Pancreas (tissue), 10 donors: ENCODE measurements at regions not wholly inside any gene's neighbourhood (a gene's known extent, or its start where the extent isn't known, plus 50 kb on each side); places are given as distances from the start of the nearest gene placed in this dataset.

Source experiments
- ATAC-seq, 4 donors: fragments of 200-7000 bp; cut with Tn5 transposase; one replicate each; pipeline versions ENCODE4 v1.8.0 to v1.9.1; 2020; ENCODE audit warnings: mild to moderate bottlenecking in 4 of 4, moderate library complexity in 4 of 4
- DNase-seq, 6 donors: peaks; one replicate each; pipeline ENCODE4 v3.0.0-alpha.2; 2020
- FAIRE-seq: peaks from 2 replicates; lab custom pipeline; 2012; peaks lifted over from hg19 to GRCh38; lab: Jason Lieb, UNC
- H3K27ac ChIP-seq, 4 donors: fragments of 200-600 bp; sonication (generic); 1 replicate in 3 of 4; 2 replicates in 1 of 4; pipeline versions ENCODE4 v1.5.0 to v1.8.0; 2020
- H3K27me3 ChIP-seq, 4 donors: fragments of 200-600 bp; one replicate each; pipeline ENCODE4 v1.8.0; 2021
- H3K36me3 ChIP-seq, 3 donors: fragments of 200-600 bp; sonication (generic) in 1 of 3; one replicate each; pipeline versions ENCODE4 v1.5.0 to v1.8.0; 2020 to 2021
- H3K4me1 ChIP-seq, 3 donors: fragments of 200-600 bp; one replicate each; pipeline ENCODE4 v1.8.0; 2021
- H3K4me3 ChIP-seq, 4 donors: fragments of 200-600 bp; sonication (generic) in 2 of 4; one replicate each; pipeline versions ENCODE4 v1.5.0 to v1.8.0; 2020 to 2021
- H3K9me3 ChIP-seq, 4 donors: fragments of 200-600 bp; one replicate each; pipeline ENCODE4 v1.8.0; 2021
- WGBS, 2 donors: extraction: QIAGEN DNeasy Blood & Tissue Kit; methylation state at CpG; one replicate each; pipeline ENCODE4 v1.1.7; 2013; 5-methylcytosine and 5-hydroxymethylcytosine counted together
- intact Hi-C, 3 donors: fragments of 100-400 bp; cut with DNase I; formaldehyde crosslinking; loops; one replicate each; pipeline versions ENCODE4 v1.11.1 to v1.14.2; 2022
- TF ChIP-seq, protein P1 (sequence below), 4 donors: fragments of 200-600 bp; sonication (generic) in 3 of 4; IDR thresholded peaks; one replicate each; pipeline versions ENCODE4 v1.5.0 to v1.8.0; 2021; ENCODE audit warnings: antibody characterized with exemption in 4 of 4
- donor health status: healthy with polysubstance abuse.
- donor health status: DM: no; HTN: no; CAD: no; lungs with moderate emphysema.
- donor health status: DM: no; HTN: no; CAD: no.
- donor health status: control.
- donor health status: control.
- donor health status: Bipolar disorder and iron deficiency.
- donor health status: DM: yes; HTN: yes; CAD: no.
- donor health status: DM: no; HTN: no; CAD: no.
- donor health status: DM: no; HTN: no; CAD: no.
- donor health status: DM: yes; HTN: yes; CAD: no.

DNA sequence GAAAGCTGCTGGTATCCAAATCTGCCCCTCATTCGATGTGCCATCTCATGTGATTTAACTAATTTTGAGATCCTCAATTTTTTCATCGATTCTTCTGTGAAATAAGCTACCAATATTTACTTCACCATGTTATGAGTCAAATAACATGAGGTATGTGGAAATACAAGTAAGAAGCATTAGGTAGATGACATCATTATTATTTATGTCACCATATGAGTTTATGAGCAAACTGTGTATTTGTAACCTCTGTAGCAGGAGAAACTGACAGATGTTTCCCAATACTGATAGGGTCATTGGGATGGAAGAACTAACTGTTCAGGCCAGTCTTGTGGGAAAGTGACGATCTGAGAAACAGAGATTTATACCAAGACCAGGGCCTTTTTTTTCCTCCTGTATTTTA lies 229.4 kb upstream of the GOT2 start:
- Histone ChIP-seq H3K27ac (no peak overlapping the region), H3K4me1 (no peaks in the 10 kb centered on the region), H3K27me3 (no peaks in the 10 kb centered on the region), H3K36me3 (no peaks in the 10 kb centered on the region), H3K9me3 (no peaks in the 10 kb centered on the region), H3K4me3 (no peak overlapping the region)
- TF ChIP-seq, protein P1, sequence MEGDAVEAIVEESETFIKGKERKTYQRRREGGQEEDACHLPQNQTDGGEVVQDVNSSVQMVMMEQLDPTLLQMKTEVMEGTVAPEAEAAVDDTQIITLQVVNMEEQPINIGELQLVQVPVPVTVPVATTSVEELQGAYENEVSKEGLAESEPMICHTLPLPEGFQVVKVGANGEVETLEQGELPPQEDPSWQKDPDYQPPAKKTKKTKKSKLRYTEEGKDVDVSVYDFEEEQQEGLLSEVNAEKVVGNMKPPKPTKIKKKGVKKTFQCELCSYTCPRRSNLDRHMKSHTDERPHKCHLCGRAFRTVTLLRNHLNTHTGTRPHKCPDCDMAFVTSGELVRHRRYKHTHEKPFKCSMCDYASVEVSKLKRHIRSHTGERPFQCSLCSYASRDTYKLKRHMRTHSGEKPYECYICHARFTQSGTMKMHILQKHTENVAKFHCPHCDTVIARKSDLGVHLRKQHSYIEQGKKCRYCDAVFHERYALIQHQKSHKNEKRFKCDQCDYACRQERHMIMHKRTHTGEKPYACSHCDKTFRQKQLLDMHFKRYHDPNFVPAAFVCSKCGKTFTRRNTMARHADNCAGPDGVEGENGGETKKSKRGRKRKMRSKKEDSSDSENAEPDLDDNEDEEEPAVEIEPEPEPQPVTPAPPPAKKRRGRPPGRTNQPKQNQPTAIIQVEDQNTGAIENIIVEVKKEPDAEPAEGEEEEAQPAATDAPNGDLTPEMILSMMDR (IDR thresholded peaks at IDR 0.05): no peak
- 36 to 44% methylated on average over 3 of the region's 3 CpGs for WGBS, 2 donors
- no peak for DNase-seq
- no peak for ATAC-seq
- intact Hi-C loops: no loop called here
- FAIRE-seq: no peak

DNA sequence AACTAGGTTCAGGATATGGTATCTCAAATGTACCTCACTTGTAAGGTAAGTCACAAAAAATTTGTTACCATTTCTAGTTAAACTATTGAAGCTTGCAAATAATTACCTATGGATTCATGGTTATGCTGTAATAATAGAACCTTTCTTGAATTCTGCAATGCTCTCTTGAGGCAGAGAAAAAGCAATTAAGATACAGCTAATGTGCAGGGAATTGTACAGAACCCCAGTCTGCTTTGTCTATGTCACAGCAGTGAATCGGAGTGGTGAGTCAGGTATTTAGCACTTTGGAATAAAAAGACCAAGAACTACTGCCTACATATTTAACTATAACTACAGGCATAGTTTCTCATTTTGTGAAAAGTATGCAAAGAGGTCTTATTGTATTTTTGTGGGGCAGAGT lies 228.7 kb upstream of the GOT2 start:
- TF ChIP-seq, protein P1 (IDR thresholded peaks at IDR 0.05): no peak
- DNase-seq: no peak
- WGBS, 2 donors: 48 to 55% methylated on average over 1 of the region's 1 CpG
- H3K9me3 ChIP-seq: no peaks in the 10 kb centered on the region
- no peaks in the 10 kb centered on the region for H3K36me3 ChIP-seq
- no peaks in the 10 kb centered on the region for H3K27me3 ChIP-seq
- ATAC-seq: no peak
- H3K27ac ChIP-seq: no peak overlapping the region
- FAIRE-seq: no peak
- H3K4me3 ChIP-seq: no peak overlapping the region
- intact Hi-C loops: no loop called here
- H3K4me1 ChIP-seq: no peaks in the 10 kb centered on the region

DNA sequence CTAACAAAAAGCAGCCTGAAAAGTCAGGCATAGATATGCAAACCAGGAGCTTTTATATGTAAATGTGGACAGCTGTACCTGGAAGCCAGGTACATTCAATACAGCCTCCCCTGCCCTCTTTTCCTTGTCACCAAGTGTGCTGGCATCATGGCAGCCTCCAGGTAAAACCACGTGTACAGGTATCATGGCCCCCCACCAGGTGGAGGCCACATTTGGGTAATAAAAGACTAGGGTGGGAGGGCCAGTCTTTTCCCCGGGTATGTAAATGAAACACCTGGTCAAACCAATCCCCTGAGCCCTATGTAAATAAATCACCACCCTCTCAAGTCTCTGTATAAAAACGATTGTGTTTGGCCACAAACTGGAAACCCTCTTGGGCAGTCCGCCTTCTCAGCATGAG lies 226.4 kb upstream of the GOT2 start:
- no peak overlapping the region for H3K27ac ChIP-seq
- H3K27me3 ChIP-seq: peaks cover 0 to 3% (median 0%) of the 10 kb centered on the region in 4 donors
- H3K4me3 ChIP-seq: no peak overlapping the region
- no peaks in the 10 kb centered on the region for H3K4me1 ChIP-seq
- no peak for FAIRE-seq
- TF ChIP-seq, protein P1 (IDR thresholded peaks at IDR 0.05): no peak
- H3K36me3 ChIP-seq: no peaks in the 10 kb centered on the region
- no peaks in the 10 kb centered on the region for H3K9me3 ChIP-seq
- intact Hi-C loops: no loop called here
- DNase-seq: no peak
- WGBS, 2 donors: 53 to 57% methylated on average over 4 of the region's 4 CpGs
- no peak for ATAC-seq

DNA sequence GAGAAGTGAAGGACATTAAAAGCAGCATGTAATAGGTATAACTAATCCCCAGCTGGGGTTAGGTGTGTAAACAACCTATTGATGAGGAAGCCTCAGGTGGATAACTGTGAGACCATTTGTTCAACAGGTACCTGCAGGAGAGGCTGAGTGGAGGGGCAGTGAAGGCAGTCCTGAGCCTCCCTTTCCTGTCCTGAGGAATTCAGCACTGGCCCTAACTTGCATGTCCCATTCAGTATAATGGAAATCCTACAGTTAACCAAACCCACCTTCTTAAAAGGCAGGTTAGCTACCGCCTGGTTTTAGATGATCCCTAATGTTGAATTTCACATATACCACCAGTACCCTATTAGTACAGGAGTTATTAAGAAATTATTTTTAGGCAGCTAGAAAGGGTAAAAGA lies 225.9 kb upstream of the GOT2 start:
- Histone ChIP-seq H3K4me3 (no peak overlapping the region), H3K9me3 (no peaks in the 10 kb centered on the region), H3K4me1 (no peaks in the 10 kb centered on the region), H3K36me3 (no peaks in the 10 kb centered on the region), H3K27ac (no peak overlapping the region), H3K27me3 (peaks cover 0 to 3% (median 0%) of the 10 kb centered on the region in 4 donors)
- intact Hi-C loops: no loop called here
- FAIRE-seq (no peak), ATAC-seq (no peak), DNase-seq (no peak)
- TF ChIP-seq, protein P1 (IDR thresholded peaks at IDR 0.05): no peak
- WGBS, 2 donors: 77 to 93% methylated on average over 1 of the region's 1 CpG

DNA sequence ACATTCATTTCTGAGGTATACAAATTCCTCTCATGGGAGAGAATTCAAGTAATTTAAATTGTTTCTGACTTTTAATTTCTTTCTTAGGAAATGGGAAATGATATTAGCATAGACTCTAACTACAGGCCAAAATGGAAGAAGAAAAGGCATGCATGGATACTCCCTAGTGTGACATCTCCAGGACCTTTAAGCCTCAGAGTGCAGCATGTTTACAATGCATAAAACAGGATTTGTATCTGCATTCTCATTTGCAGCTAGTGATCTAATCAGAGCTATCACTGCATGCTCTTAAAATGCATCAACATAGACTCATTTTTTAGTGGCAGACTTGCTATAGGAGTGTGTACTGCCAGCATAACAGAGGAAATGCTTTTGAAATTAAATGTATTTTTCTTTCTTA lies 224.6 kb upstream of the GOT2 start:
- no peak for FAIRE-seq
- no peak for DNase-seq
- TF ChIP-seq, protein P1 (IDR thresholded peaks at IDR 0.05): no peak
- Histone ChIP-seq H3K27me3 (peaks cover 0 to 3% (median 0%) of the 10 kb centered on the region in 4 donors), H3K4me3 (no peak overlapping the region), H3K4me1 (no peaks in the 10 kb centered on the region), H3K36me3 (no peaks in the 10 kb centered on the region), H3K27ac (no peak overlapping the region), H3K9me3 (no peaks in the 10 kb centered on the region)
- no peak for ATAC-seq
- intact Hi-C loops: no loop called here
